Activated CD8-positive, alpha-beta T cell treated with anti-CD3 and anti-CD28 coated beads for 36 hours (primary cell): ENCODE measurements at regions not wholly inside any gene's neighbourhood (a gene's known extent, or its start where the extent isn't known, plus 50 kb on each side); places are given as distances from the start of the nearest gene placed in this dataset.

Experiments
- ATAC-seq: fragments of 200-7000 bp; cut with Tn5 transposase; one replicate; pipeline ENCODE4 v1.10.0; 2021; ENCODE audit warnings: mild to moderate bottlenecking, moderate library complexity
- CTCF ChIA-PET: fragments of 350-600 bp; sonication (Branson Sonifier 250); formaldehyde crosslinking; loops from one replicate; lab custom pipeline; 2021; ENCODE audit warnings: antibody characterized with exemption; lab: Charles Lee
- POLR2A ChIA-PET: fragments of 350-600 bp; sonication (Branson Sonifier 250); formaldehyde crosslinking; loops from one replicate; lab custom pipeline; 2021; ENCODE audit warnings: antibody characterized with exemption; lab: Charles Lee
- DNase-seq: peaks from one replicate; pipeline ENCODE4 v3.0.0-alpha.2; 2020
- H3K27ac Mint-ChIP-seq: one replicate; pipeline ENCODE4 v1.8.0; 2021; ENCODE audit warnings: mild to moderate bottlenecking, mixed read lengths
- H3K27me3 Mint-ChIP-seq: one replicate; pipeline ENCODE4 v1.8.0; 2021; ENCODE audit warnings: mixed read lengths
- H3K36me3 Mint-ChIP-seq: one replicate; pipeline ENCODE4 v1.8.0; 2021; ENCODE audit warnings: low read depth, mixed read lengths
- H3K4me1 Mint-ChIP-seq: one replicate; pipeline ENCODE4 v1.8.0; 2021; ENCODE audit warnings: low read depth, mixed read lengths
- H3K4me3 Mint-ChIP-seq: one replicate; pipeline ENCODE4 v1.8.0; 2021; ENCODE audit warnings: mild to moderate bottlenecking, moderate library complexity, mixed read lengths
- H3K9me3 Mint-ChIP-seq: one replicate; pipeline ENCODE4 v1.8.0; 2021; ENCODE audit warnings: mixed read lengths
- intact Hi-C: fragments of 100-400 bp; cut with micrococcal nuclease; formaldehyde crosslinking; loops from one replicate; pipeline ENCODE4 v1.10.0; 2022
- TF ChIP-seq, protein P1 (sequence below): fragments of 200-600 bp; IDR thresholded peaks from one replicate; pipeline ENCODE4 v1.8.0; 2022; ENCODE audit warnings: antibody characterized with exemption, mild to moderate bottlenecking

- CTCF ChIA-PET, result interaction anchor here (1.3 kb wide), 1 partner anchor 70 kb away, joined by 3 read pairs; no protein-coding TSS in a partner anchor
- Mint-ChIP-seq H3K4me3 (no peak overlapping the region), H3K27me3 (no peaks in the 10 kb centered on the region), H3K9me3 (peaks cover 17% of the 10 kb centered on the region), H3K4me1 (peaks cover 50% of the 10 kb centered on the region), H3K36me3 (peaks cover 10% of the 10 kb centered on the region), H3K27ac (peak overlapping the region; percentile 40)
- DNase-seq (no peak), ATAC-seq (no peak)
- POLR2A ChIA-PET, result interaction anchor here (0.6 to 1.5 kb wide), 3 partner anchors 74 to 85 kb away, joined by 3 to 4 read pairs (median 4); no protein-coding TSS in a partner anchor
- intact Hi-C loops, result no loop called here
- TF ChIP-seq, protein P1, sequence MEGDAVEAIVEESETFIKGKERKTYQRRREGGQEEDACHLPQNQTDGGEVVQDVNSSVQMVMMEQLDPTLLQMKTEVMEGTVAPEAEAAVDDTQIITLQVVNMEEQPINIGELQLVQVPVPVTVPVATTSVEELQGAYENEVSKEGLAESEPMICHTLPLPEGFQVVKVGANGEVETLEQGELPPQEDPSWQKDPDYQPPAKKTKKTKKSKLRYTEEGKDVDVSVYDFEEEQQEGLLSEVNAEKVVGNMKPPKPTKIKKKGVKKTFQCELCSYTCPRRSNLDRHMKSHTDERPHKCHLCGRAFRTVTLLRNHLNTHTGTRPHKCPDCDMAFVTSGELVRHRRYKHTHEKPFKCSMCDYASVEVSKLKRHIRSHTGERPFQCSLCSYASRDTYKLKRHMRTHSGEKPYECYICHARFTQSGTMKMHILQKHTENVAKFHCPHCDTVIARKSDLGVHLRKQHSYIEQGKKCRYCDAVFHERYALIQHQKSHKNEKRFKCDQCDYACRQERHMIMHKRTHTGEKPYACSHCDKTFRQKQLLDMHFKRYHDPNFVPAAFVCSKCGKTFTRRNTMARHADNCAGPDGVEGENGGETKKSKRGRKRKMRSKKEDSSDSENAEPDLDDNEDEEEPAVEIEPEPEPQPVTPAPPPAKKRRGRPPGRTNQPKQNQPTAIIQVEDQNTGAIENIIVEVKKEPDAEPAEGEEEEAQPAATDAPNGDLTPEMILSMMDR, result no peak
These were observed 79.0 kb downstream of the LBH start for GRCh38 chr2:30310371-30310770.

GRCh38 chr2:30310955-30311354 lies 79.6 kb downstream of the LBH start:
- H3K4me1 Mint-ChIP-seq, result peaks cover 50% of the 10 kb centered on the region
- DNase-seq (peak; percentile 69), ATAC-seq (peak; percentile 46)
- TF ChIP-seq, protein P1, result no peak
- peaks cover 18% of the 10 kb centered on the region for H3K9me3 Mint-ChIP-seq
- intact Hi-C loops, result no loop called here
- H3K36me3 Mint-ChIP-seq, result peaks cover 11% of the 10 kb centered on the region
- ChIA-PET CTCF (interaction anchor here (1.3 kb wide), 1 partner anchor 70 kb away, joined by 3 read pairs; no protein-coding TSS in a partner anchor), POLR2A (interaction anchor here (1.1 to 1.5 kb wide), 2 partner anchors 24 to 78 kb away, joined by 3 to 4 read pairs; no protein-coding TSS in a partner anchor)
- H3K4me3 Mint-ChIP-seq, result no peak overlapping the region
- peak overlapping the region; percentile 40 for H3K27ac Mint-ChIP-seq
- H3K27me3 Mint-ChIP-seq, result no peaks in the 10 kb centered on the region

- H3K9me3 Mint-ChIP-seq, result peaks cover 16% of the 10 kb centered on the region
- intact Hi-C loops, result no loop called here
- H3K4me3 Mint-ChIP-seq, result no peak overlapping the region
- H3K27ac Mint-ChIP-seq, result no peak overlapping the region
- ATAC-seq, result no peak
- no peak for DNase-seq
- no peaks in the 10 kb centered on the region for H3K27me3 Mint-ChIP-seq
- CTCF ChIA-PET, result interaction anchor here (1.3 kb wide), 1 partner anchor 71 kb away, joined by 3 read pairs; no protein-coding TSS in a partner anchor
- POLR2A ChIA-PET, result interaction anchor here (1.1 kb wide), 1 partner anchor 25 kb away, joined by 3 read pairs; no protein-coding TSS in a partner anchor
- H3K4me1 Mint-ChIP-seq, result peaks cover 51% of the 10 kb centered on the region
- TF ChIP-seq, protein P1, result no peak
- H3K36me3 Mint-ChIP-seq, result peaks cover 11% of the 10 kb centered on the region
These were observed 80.4 kb downstream of the LBH start for GRCh38 chr2:30311711-30312110.

DNA sequence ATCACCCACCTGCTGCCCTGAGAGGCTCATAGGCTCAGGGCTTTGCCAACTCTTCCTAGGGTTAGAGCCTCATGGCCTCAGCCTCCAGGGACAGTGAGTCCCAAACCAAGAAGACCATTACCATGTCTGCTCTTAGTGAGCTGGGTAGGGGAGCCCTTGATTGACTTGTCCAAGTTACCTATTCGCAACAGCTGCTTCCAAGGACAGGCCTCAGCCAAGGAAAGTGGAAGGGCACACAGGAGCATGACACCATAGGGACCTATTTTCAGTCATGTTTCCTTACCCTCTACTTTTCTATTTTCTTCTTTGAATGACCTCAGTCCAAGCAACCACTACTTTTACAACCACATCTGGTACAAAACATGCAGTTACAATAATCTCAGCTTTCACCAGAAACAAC lies 81.6 kb downstream of the LBH start:
- peak overlapping the region; percentile 55 for H3K27ac Mint-ChIP-seq
- DNase-seq, result no peak
- H3K27me3 Mint-ChIP-seq, result no peaks in the 10 kb centered on the region
- CTCF ChIA-PET, result no interaction called here
- peaks cover 53% of the 10 kb centered on the region for H3K4me1 Mint-ChIP-seq
- TF ChIP-seq, protein P1, result no peak
- peaks cover 10% of the 10 kb centered on the region for H3K9me3 Mint-ChIP-seq
- POLR2A ChIA-PET, result interaction anchor here (0.9 to 1.4 kb wide), 3 partner anchors 19 to 110 kb away, joined by 3 to 6 read pairs (median 3); no protein-coding TSS in a partner anchor
- H3K36me3 Mint-ChIP-seq, result peaks cover 7% of the 10 kb centered on the region
- no peak for ATAC-seq
- intact Hi-C loops, result no loop called here
- no peak overlapping the region for H3K4me3 Mint-ChIP-seq

GRCh38 chr2:30314981-30315380 lies 83.6 kb downstream of the LBH start:
- ChIA-PET POLR2A (interaction anchor here (1.0 kb wide), 1 partner anchor 42 kb away, joined by 4 read pairs; no protein-coding TSS in a partner anchor), CTCF (interaction anchor here (1.6 kb wide), 1 partner anchor 22 kb away, joined by 4 read pairs; no protein-coding TSS in a partner anchor)
- H3K4me3 Mint-ChIP-seq, result no peak overlapping the region
- DNase-seq, result no peak
- peaks cover 49% of the 10 kb centered on the region for H3K4me1 Mint-ChIP-seq
- intact Hi-C loops, result no loop called here
- no peaks in the 10 kb centered on the region for H3K27me3 Mint-ChIP-seq
- ATAC-seq, result no peak
- peak overlapping the region; percentile 89 for H3K27ac Mint-ChIP-seq
- H3K9me3 Mint-ChIP-seq, result peaks cover 10% of the 10 kb centered on the region
- H3K36me3 Mint-ChIP-seq, result peaks cover 7% of the 10 kb centered on the region
- TF ChIP-seq, protein P1, result no peak
